CD4-positive, alpha-beta memory T cell (primary cell): ENCODE measurements at regions not wholly inside any gene's neighbourhood (a gene's known extent, or its start where the extent isn't known, plus 50 kb on each side); places are given as distances from the start of the nearest gene placed in this dataset.

ENCODE experiments used
- CTCF ChIA-PET: fragments of 350-600 bp; sonication (Branson Sonifier 250); formaldehyde crosslinking; loops from one replicate; lab custom pipeline; 2021; ENCODE audit warnings: inconsistent platforms; ENCODE audit not compliant: partially characterized antibody; lab: Charles Lee
- POLR2A ChIA-PET: fragments of 350-600 bp; sonication (Branson Sonifier 250); formaldehyde crosslinking; loops from one replicate; lab custom pipeline; 2021; ENCODE audit not compliant: partially characterized antibody; lab: Charles Lee
- DNase-seq, 5 donors: peaks; one replicate each; pipeline versions ENCODE4 v3.0.0 to v3.0.0-alpha.2; 2020 to 2022; ENCODE audit warnings: mixed read lengths in 1 of 5
- H3K27ac ChIP-seq: one replicate; pipeline ENCODE4 v1.7.0; 2013; ENCODE audit warnings: low read depth, low read length
- H3K27me3 ChIP-seq: 2 replicates; pipeline ENCODE4 v1.7.0; 2013; ENCODE audit warnings: mild to moderate bottlenecking, low read length, moderate library complexity; ENCODE audit not compliant: insufficient read depth
- H3K36me3 ChIP-seq: 2 replicates; pipeline ENCODE4 v1.7.0; 2013; ENCODE audit warnings: mild to moderate bottlenecking, low read length, moderate library complexity; ENCODE audit not compliant: insufficient read depth
- H3K4me1 ChIP-seq: 2 replicates; pipeline ENCODE4 v1.7.0; 2013; ENCODE audit warnings: mild to moderate bottlenecking, low read length, moderate library complexity; ENCODE audit not compliant: insufficient read depth
- H3K4me3 ChIP-seq, 2 donors: one replicate each; pipeline ENCODE4 v1.7.0; 2013; ENCODE audit warnings: low read length in 2 of 2, mild to moderate bottlenecking in 1 of 2
- H3K9me3 ChIP-seq, 2 donors: one replicate each; pipeline ENCODE4 v1.7.0; 2013; ENCODE audit warnings: low read length in 2 of 2, control low read depth in 1 of 2; ENCODE audit not compliant: control insufficient read depth in 1 of 2
- H3K27ac Mint-ChIP-seq, 7 donors: one replicate each; pipeline ENCODE4 v1.8.0; 2020 to 2021; ENCODE audit warnings: mixed read lengths in 7 of 7, mild to moderate bottlenecking in 6 of 7, inconsistent platforms in 3 of 7, moderate library complexity in 3 of 7
- H3K27me3 Mint-ChIP-seq, 2 donors: one replicate each; pipeline ENCODE4 v1.8.0; 2020 to 2021; ENCODE audit warnings: mixed read lengths in 2 of 2
- H3K36me3 Mint-ChIP-seq, 2 donors: one replicate each; pipeline ENCODE4 v1.8.0; 2020 to 2021; ENCODE audit warnings: mixed read lengths in 2 of 2, inconsistent platforms in 1 of 2, mild to moderate bottlenecking in 1 of 2
- H3K4me1 Mint-ChIP-seq, 4 donors: one replicate each; pipeline ENCODE4 v1.8.0; 2020 to 2021; ENCODE audit warnings: mixed read lengths in 4 of 4, mild to moderate bottlenecking in 1 of 4
- H3K4me3 Mint-ChIP-seq, 8 donors: one replicate each; pipeline ENCODE4 v1.8.0; 2020 to 2021; ENCODE audit warnings: mixed read lengths in 8 of 8, mild to moderate bottlenecking in 7 of 8, moderate library complexity in 6 of 8, inconsistent platforms in 3 of 8
- H3K9me3 Mint-ChIP-seq, 8 donors: one replicate each; pipeline ENCODE4 v1.8.0; 2020 to 2021; ENCODE audit warnings: mixed read lengths in 8 of 8, mild to moderate bottlenecking in 5 of 8, inconsistent platforms in 3 of 8, moderate library complexity in 1 of 8
- intact Hi-C: fragments of 100-400 bp; cut with micrococcal nuclease; formaldehyde crosslinking; loops from one replicate; pipeline ENCODE4 v1.15.1; 2023

GRCh38 chr21:18524097-18524880 is 120.7 kb upstream of the TMPRSS15 start:
- ChIA-PET POLR2A (no interaction called here), CTCF (no interaction called here)
- Mint-ChIP-seq H3K4me1 (no peaks in the 10 kb centered on the region), H3K4me3 (no peak overlapping the region), H3K27ac (no peak overlapping the region), H3K27me3 (no peaks in the 10 kb centered on the region), H3K9me3 (peaks cover 0 to 2% (median 0%) of the 10 kb centered on the region in 8 donors), H3K36me3 (no peaks in the 10 kb centered on the region)
- H3K4me3 ChIP-seq = no peak overlapping the region
- no peaks in the 10 kb centered on the region for H3K4me1 ChIP-seq
- no peak for DNase-seq
- intact Hi-C loops = no loop called here
- no peaks in the 10 kb centered on the region for H3K9me3 ChIP-seq
- H3K36me3 ChIP-seq = no peaks in the 10 kb centered on the region
- no peak overlapping the region for H3K27ac ChIP-seq
- H3K27me3 ChIP-seq = no peaks in the 10 kb centered on the region

DNA sequence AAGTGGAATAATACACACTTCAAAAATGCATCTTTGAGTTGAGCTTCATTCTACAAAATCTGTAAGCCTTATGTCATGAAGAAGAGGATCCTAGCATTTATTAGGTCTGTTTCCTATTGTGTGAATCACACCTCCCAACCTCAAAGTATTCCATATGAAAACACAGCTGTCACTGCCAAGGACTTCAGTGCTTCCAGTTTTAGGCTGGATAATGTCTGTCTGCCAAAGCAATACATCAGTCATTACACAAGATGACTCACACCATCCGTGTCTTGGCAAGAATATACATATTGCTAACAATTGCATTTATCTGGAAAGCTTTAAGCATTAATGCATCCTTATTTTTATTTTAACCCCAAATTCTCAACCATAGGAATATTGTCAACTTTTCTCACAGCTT is 125.7 kb upstream of the TMPRSS15 start:
- POLR2A ChIA-PET = no interaction called here
- Histone ChIP-seq H3K36me3 (no peaks in the 10 kb centered on the region), H3K27ac (no peak overlapping the region), H3K4me3 (no peak overlapping the region), H3K4me1 (no peaks in the 10 kb centered on the region), H3K27me3 (no peaks in the 10 kb centered on the region), H3K9me3 (no peaks in the 10 kb centered on the region)
- Mint-ChIP-seq H3K36me3 (no peaks in the 10 kb centered on the region), H3K4me3 (no peak overlapping the region), H3K27ac (no peak overlapping the region), H3K9me3 (peaks cover 0 to 6% (median 1%) of the 10 kb centered on the region in 8 donors), H3K27me3 (no peaks in the 10 kb centered on the region), H3K4me1 (no peaks in the 10 kb centered on the region)
- CTCF ChIA-PET = no interaction called here
- no peak for DNase-seq
- intact Hi-C loops = no loop called here

- Mint-ChIP-seq H3K9me3 (peaks cover 0 to 7% (median 3%) of the 10 kb centered on the region in 8 donors), H3K27me3 (no peaks in the 10 kb centered on the region), H3K4me1 (no peaks in the 10 kb centered on the region), H3K36me3 (no peaks in the 10 kb centered on the region), H3K27ac (no peak overlapping the region), H3K4me3 (no peak overlapping the region)
- intact Hi-C loops = no loop called here
- Histone ChIP-seq H3K4me1 (no peaks in the 10 kb centered on the region), H3K9me3 (no peaks in the 10 kb centered on the region), H3K4me3 (no peak overlapping the region), H3K27ac (no peak overlapping the region), H3K27me3 (no peaks in the 10 kb centered on the region), H3K36me3 (no peaks in the 10 kb centered on the region)
- DNase-seq = no peak
- POLR2A ChIA-PET = no interaction called here
- CTCF ChIA-PET = no interaction called here
Measured at GRCh38 chr21:18542081-18542480, 138.5 kb upstream of the TMPRSS15 start.

DNA sequence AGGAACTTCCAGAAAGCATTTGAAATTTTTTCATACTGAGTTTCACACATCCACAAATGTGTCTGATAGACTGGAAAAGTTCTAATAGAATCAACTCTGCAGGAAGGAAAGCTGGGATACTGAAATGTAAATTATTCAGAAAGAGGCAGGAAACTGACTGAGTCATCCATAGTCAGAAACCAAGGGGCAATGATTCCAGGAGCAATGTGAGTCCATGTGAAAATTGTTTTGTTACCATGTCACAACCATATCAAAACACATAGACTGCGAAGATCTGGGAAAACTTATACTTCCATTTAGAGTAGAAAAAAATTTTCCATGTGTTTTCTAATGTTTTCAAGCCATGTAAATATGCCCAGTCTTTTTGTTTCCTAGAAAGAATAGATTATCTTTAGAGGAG is 142.3 kb upstream of the TMPRSS15 start:
- Histone ChIP-seq H3K9me3 (no peaks in the 10 kb centered on the region), H3K36me3 (no peaks in the 10 kb centered on the region), H3K4me3 (no peak overlapping the region), H3K27ac (no peak overlapping the region), H3K27me3 (no peaks in the 10 kb centered on the region), H3K4me1 (no peaks in the 10 kb centered on the region)
- intact Hi-C loops = no loop called here
- H3K9me3 Mint-ChIP-seq = peaks cover 0 to 5% (median 2%) of the 10 kb centered on the region in 8 donors
- no peaks in the 10 kb centered on the region for H3K27me3 Mint-ChIP-seq
- no peak for DNase-seq
- CTCF ChIA-PET = no interaction called here
- no peak overlapping the region for H3K27ac Mint-ChIP-seq
- H3K4me1 Mint-ChIP-seq = no peaks in the 10 kb centered on the region
- H3K36me3 Mint-ChIP-seq = no peaks in the 10 kb centered on the region
- POLR2A ChIA-PET = no interaction called here
- H3K4me3 Mint-ChIP-seq = no peak overlapping the region

GRCh38 chr21:18547347-18547746 is 143.8 kb upstream of the TMPRSS15 start:
- CTCF ChIA-PET = no interaction called here

DNA sequence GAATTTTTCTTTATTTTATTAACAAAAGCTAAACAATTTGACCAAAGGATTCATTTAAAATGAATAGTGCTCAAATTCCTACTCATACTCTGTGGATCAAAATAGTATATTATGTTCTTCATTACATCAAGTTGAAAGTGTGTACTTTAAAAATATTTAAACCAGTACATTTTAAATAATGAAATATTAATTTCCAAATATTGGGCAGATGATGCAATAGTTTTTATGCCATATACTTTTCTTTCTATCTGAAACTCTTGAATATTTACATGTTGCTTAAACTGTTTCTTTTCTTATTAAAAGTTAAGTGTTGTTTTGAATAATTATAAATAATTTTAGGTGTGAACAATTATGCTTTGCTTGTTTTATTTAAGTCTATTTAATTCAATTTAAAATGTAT is 144.7 kb upstream of the TMPRSS15 start:
- Mint-ChIP-seq H3K36me3 (no peaks in the 10 kb centered on the region), H3K9me3 (peaks cover 0 to 5% (median 1%) of the 10 kb centered on the region in 8 donors), H3K4me3 (no peak overlapping the region), H3K27me3 (no peaks in the 10 kb centered on the region), H3K4me1 (no peaks in the 10 kb centered on the region), H3K27ac (no peak overlapping the region)
- intact Hi-C loops = no loop called here
- no peak for DNase-seq
- H3K4me1 ChIP-seq = no peaks in the 10 kb centered on the region
- H3K27ac ChIP-seq = no peak overlapping the region
- ChIA-PET POLR2A (no interaction called here), CTCF (no interaction called here)
- H3K9me3 ChIP-seq = peaks cover 0 to 6% of the 10 kb centered on the region in 2 donors
- H3K4me3 ChIP-seq = no peak overlapping the region
- no peaks in the 10 kb centered on the region for H3K27me3 ChIP-seq
- H3K36me3 ChIP-seq = no peaks in the 10 kb centered on the region

More at GRCh38 chr21:18547347-18547746, 143.8 kb upstream of the TMPRSS15 start:
- no peaks in the 10 kb centered on the region for H3K4me1 Mint-ChIP-seq
- H3K27me3 ChIP-seq = no peaks in the 10 kb centered on the region
- no peak for DNase-seq
- H3K27me3 Mint-ChIP-seq = no peaks in the 10 kb centered on the region
- H3K9me3 ChIP-seq = peaks cover 0 to under 1% of the 10 kb centered on the region in 2 donors
- POLR2A ChIA-PET = no interaction called here
- H3K36me3 ChIP-seq = no peaks in the 10 kb centered on the region
- intact Hi-C loops = no loop called here
- H3K4me3 Mint-ChIP-seq = no peak overlapping the region
- H3K9me3 Mint-ChIP-seq = peaks cover 0 to 5% (median 1%) of the 10 kb centered on the region in 8 donors
- no peak overlapping the region for H3K27ac Mint-ChIP-seq
- H3K4me3 ChIP-seq = no peak overlapping the region
- no peak overlapping the region for H3K27ac ChIP-seq
- no peaks in the 10 kb centered on the region for H3K4me1 ChIP-seq
- H3K36me3 Mint-ChIP-seq = no peaks in the 10 kb centered on the region

DNA sequence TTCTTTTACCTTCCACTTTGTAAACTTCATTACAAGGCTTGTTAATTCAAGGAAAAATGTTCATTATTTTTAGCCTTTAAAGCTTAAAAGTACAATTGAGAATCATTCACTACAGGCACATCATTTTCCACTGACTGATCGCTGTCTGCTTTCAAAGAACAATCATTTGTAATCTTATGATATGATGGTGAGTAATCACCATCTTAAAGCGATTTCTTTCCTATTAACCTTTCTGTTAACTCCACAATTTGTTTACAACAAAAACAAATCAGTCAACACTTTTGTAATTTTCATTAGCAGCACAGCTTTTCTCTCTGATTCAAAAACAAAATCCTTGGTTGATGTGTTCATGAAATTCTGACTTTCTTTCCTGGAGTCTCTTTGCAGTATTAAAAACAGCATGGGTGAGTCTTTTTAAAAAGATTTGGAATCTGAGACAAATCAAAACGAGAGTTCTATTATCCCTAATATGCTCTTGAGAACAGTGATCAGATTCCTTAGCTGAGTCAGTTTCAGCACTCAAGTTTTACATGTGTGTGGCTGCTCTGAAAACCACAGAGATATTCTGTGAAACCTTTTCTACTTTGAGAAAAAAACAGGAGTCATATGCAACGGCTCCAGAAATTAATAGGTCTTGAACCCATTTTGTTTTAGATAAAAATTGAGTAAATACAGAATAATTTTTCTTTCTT is 145.8 kb upstream of the TMPRSS15 start:
- DNase-seq = no peak
- Histone ChIP-seq H3K36me3 (no peaks in the 10 kb centered on the region), H3K9me3 (peaks cover 0 to 6% of the 10 kb centered on the region in 2 donors), H3K4me3 (no peak overlapping the region), H3K4me1 (no peaks in the 10 kb centered on the region), H3K27me3 (no peaks in the 10 kb centered on the region), H3K27ac (no peak overlapping the region)
- POLR2A ChIA-PET = no interaction called here
- Mint-ChIP-seq H3K27ac (no peak overlapping the region), H3K27me3 (no peaks in the 10 kb centered on the region), H3K9me3 (peaks cover 0 to 7% (median 1%) of the 10 kb centered on the region in 8 donors), H3K4me3 (no peak overlapping the region), H3K4me1 (no peaks in the 10 kb centered on the region), H3K36me3 (no peaks in the 10 kb centered on the region)
- CTCF ChIA-PET = no interaction called here
- intact Hi-C loops = no loop called here
